VCaP (cell line): ENCODE measurements at regions not wholly inside any gene's neighbourhood (a gene's known extent, or its start where the extent isn't known, plus 50 kb on each side); places are given as distances from the start of the nearest gene placed in this dataset.
A peak's percentile ranks its signal among the peaks of the same experiment; 100 is the strongest.

Experiments
- H3K27ac ChIP-seq: fragments of 450-650 bp; 2 replicates; pipeline ENCODE4 v1.5.1; 2017
- CTCF ChIP-seq: fragments of 450-650 bp; conservative IDR thresholded peaks from 2 replicates; pipeline ENCODE4 v1.5.1; 2017; ENCODE audit warnings: mild to moderate bottlenecking, moderate library complexity

DNA sequence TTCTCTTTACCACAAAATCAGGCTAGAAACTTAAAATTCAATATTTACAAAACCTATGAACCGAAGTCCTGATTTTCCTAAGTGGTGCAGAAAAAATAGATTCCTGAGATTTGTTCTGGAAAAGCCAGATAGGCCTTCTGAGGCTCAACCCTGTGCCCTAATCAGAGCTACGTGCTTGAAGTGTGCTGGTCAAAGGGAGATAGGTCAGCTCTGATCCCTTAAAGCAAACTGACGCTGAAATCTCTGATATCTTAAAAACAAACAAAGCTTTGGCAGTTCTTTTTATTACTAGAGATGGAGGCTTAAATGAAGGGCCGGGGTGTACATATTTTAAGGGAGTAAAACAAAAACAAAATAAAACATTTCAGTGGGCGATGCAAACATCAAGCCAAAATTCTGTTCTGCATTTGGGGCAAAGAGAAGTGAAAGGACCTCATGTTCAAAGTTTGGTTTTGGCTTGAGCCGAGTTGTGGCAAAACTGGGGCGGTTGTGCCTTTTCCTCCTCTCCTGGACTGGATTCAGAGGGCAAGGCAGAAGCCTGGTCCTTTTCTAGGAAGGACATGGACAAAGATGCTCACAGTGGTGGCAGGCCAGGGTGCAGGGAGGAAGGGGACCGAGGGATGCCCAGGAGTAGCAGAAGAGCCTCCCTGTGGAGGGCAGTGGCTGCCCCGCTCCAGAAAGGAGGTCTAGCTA, 295.0 kb downstream of the CDCA7 start:
- TF ChIP-seq CTCF, result no peak
- peak overlapping the region; percentile 82 for H3K27ac ChIP-seq

DNA sequence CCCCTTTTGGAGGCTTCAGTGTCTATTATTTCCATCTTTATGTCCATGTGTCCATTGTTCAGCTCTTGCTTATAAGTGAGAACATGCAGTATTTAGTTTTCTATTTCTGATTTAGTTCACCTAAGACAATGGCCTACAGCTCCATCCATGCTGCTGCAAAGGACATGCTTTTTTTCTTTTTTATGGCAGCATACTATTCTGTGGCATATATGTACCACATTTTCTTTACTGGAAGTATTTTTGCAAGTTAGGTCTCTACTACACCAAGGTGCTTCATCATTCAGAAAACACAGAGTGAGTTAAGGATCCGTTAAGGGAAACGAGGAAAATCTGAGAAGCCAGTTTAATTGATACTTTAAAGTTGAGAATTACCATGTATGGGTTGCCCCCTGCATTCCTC, 297.2 kb downstream of the CDCA7 start:
- H3K27ac ChIP-seq, result no peak overlapping the region
- TF ChIP-seq CTCF, result no peak

GRCh38 chr2:173652311-173652710, 297.6 kb downstream of the CDCA7 start:
- TF ChIP-seq CTCF, result no peak
- no peak overlapping the region for H3K27ac ChIP-seq

GRCh38 chr2:173652767-173653431, 298.2 kb downstream of the CDCA7 start:
- H3K27ac ChIP-seq, result no peak overlapping the region
- no peak for TF ChIP-seq CTCF

- no peak for TF ChIP-seq CTCF
- no peak overlapping the region for H3K27ac ChIP-seq
Measured at GRCh38 chr2:173653432-173653805, 298.7 kb downstream of the CDCA7 start.

- no peak for TF ChIP-seq CTCF
- no peak overlapping the region for H3K27ac ChIP-seq
Measured at GRCh38 chr2:173654161-173654895, 299.7 kb downstream of the CDCA7 start.

GRCh38 chr2:173654896-173655265, 300.2 kb downstream of the CDCA7 start:
- no peak for TF ChIP-seq CTCF
- H3K27ac ChIP-seq, result no peak overlapping the region
